DND-41 (cell line): ENCODE measurements at regions not wholly inside any gene's neighbourhood (a gene's known extent, or its start where the extent isn't known, plus 50 kb on each side); places are given as distances from the start of the nearest gene placed in this dataset.
"Not testable (repeated sequence)": the region's sequence is repeated elsewhere in the genome, so short reads cannot be mapped to it uniquely, and the experiment has no call there.

Experiments used
- ATAC-seq: fragments of 200-7000 bp; cut with Tn5 transposase; 3 replicates; pipeline ENCODE4 v1.9.1; 2021; ENCODE audit warnings: low read depth; ENCODE audit not compliant: insufficient read depth
- DNase-seq: peaks from one replicate; pipeline ENCODE4 v3.0.0-alpha.2; 2020
- H2AFZ ChIP-seq: 2 replicates; pipeline ENCODE4 v1.6.0; 2012; ENCODE audit warnings: low read depth, low read length
- H3K27ac ChIP-seq: 2 replicates; pipeline ENCODE4 v1.5.1; 2012; ENCODE audit warnings: low read length, inconsistent platforms
- H3K27me3 ChIP-seq: fragments of 200-600 bp; sonication (generic); 2 replicates; pipeline ENCODE4 v1.6.0; 2012; ENCODE audit warnings: low read length, mild to moderate bottlenecking, inconsistent platforms; ENCODE audit not compliant: insufficient read depth, poor library complexity
- H3K36me3 ChIP-seq: 2 replicates; pipeline ENCODE4 v1.5.1; 2012; ENCODE audit warnings: low read length, inconsistent platforms; ENCODE audit not compliant: insufficient read depth
- H3K4me1 ChIP-seq: 2 replicates; pipeline ENCODE4 v1.5.1; 2012; ENCODE audit warnings: mild to moderate bottlenecking, low read length; ENCODE audit not compliant: insufficient read depth
- H3K4me2 ChIP-seq: 2 replicates; pipeline ENCODE4 v1.6.0; 2012; ENCODE audit warnings: mild to moderate bottlenecking, moderate library complexity, low read length, inconsistent platforms; ENCODE audit not compliant: insufficient read depth
- H3K4me3 ChIP-seq, 2 experiments: fragments of 200-600 bp in 1 of 2; shearing (Covaris generic) in 1 of 2; 2 replicates each; pipeline ENCODE4 v1.5.1; 2012 to 2016; ENCODE audit warnings: inconsistent platforms in 2 of 2, low read length in 2 of 2, mild to moderate bottlenecking in 2 of 2, low read depth in 1 of 2, moderate library complexity in 1 of 2
- H3K79me2 ChIP-seq: 2 replicates; pipeline ENCODE4 v1.6.0; 2012; ENCODE audit warnings: low read length, inconsistent platforms; ENCODE audit not compliant: insufficient read depth
- H3K9ac ChIP-seq: 2 replicates; pipeline ENCODE4 v1.6.0; 2012; ENCODE audit warnings: low read depth, mild to moderate bottlenecking, inconsistent platforms, low read length, moderate library complexity
- H3K9me3 ChIP-seq: 2 replicates; pipeline ENCODE4 v1.5.1; 2012; ENCODE audit warnings: low read length, moderate library complexity, mild to moderate bottlenecking, inconsistent platforms; ENCODE audit not compliant: insufficient read depth, severe bottlenecking
- H4K20me1 ChIP-seq: 2 replicates; pipeline ENCODE4 v1.6.0; 2012; ENCODE audit warnings: low read length; ENCODE audit not compliant: insufficient read depth
- CTCF ChIP-seq: IDR thresholded peaks from 2 replicates; pipeline ENCODE4 v1.5.1; 2012; ENCODE audit warnings: borderline replicate concordance, low read length, moderate library complexity, mild to moderate bottlenecking; ENCODE audit not compliant: poor library complexity, severe bottlenecking; ENCODE audit errors: extremely low read depth
- EZH2 ChIP-seq: IDR thresholded peaks from 3 replicates; pipeline ENCODE4 v1.6.1; 2012; ENCODE audit warnings: borderline replicate concordance, low read depth, mild to moderate bottlenecking, moderate library complexity, low read length, inconsistent platforms; ENCODE audit not compliant: severe bottlenecking

GRCh38 chr2:142290931-142291330 is 160.1 kb upstream of the LRP1B start:
- no peaks in the 10 kb centered on the region for H3K4me1 ChIP-seq
- no peak overlapping the region for H2AFZ ChIP-seq
- H3K9ac ChIP-seq = no peak overlapping the region
- no peak overlapping the region for H3K27ac ChIP-seq
- no peaks in the 10 kb centered on the region for H3K36me3 ChIP-seq
- TF ChIP-seq EZH2 (no peak), CTCF (no peak)
- H3K79me2 ChIP-seq = no peaks in the 10 kb centered on the region
- no peak overlapping the region for H3K4me2 ChIP-seq
- no peaks in the 10 kb centered on the region for H3K27me3 ChIP-seq
- H3K9me3 ChIP-seq = no peaks in the 10 kb centered on the region
- DNase-seq (no peak), ATAC-seq (no peak)
- no peak overlapping the region for H3K4me3 ChIP-seq
- no peaks in the 10 kb centered on the region for H4K20me1 ChIP-seq

GRCh38 chr2:142286618-142287017 is 155.8 kb upstream of the LRP1B start:
- Histone ChIP-seq H3K4me2 (no peak overlapping the region), H3K27ac (no peak overlapping the region), H3K9ac (no peak overlapping the region), H4K20me1 (no peaks in the 10 kb centered on the region), H3K27me3 (no peaks in the 10 kb centered on the region), H3K4me3 (no peak overlapping the region), H3K36me3 (no peaks in the 10 kb centered on the region), H3K9me3 (no peaks in the 10 kb centered on the region), H3K79me2 (no peaks in the 10 kb centered on the region), H3K4me1 (no peaks in the 10 kb centered on the region), H2AFZ (no peak overlapping the region)
- TF ChIP-seq EZH2 (no peak), CTCF (peak; percentile 50)
- DNase-seq = peak; percentile 7
- ATAC-seq = peak; percentile 67; the same call in 2 of the 3 replicates

GRCh38 chr2:142285480-142285879 is 154.7 kb upstream of the LRP1B start:
- Histone ChIP-seq H3K36me3 (no peaks in the 10 kb centered on the region), H3K27ac (no peak overlapping the region), H3K9ac (no peak overlapping the region), H3K4me2 (no peak overlapping the region), H4K20me1 (no peaks in the 10 kb centered on the region), H3K4me1 (no peaks in the 10 kb centered on the region), H2AFZ (no peak overlapping the region), H3K4me3 (no peak overlapping the region), H3K9me3 (no peaks in the 10 kb centered on the region), H3K79me2 (no peaks in the 10 kb centered on the region), H3K27me3 (no peaks in the 10 kb centered on the region)
- TF ChIP-seq EZH2 (no peak), CTCF (no peak)
- ATAC-seq = no peak
- DNase-seq = no peak

- not testable (repeated sequence) for H2AFZ ChIP-seq, ATAC-seq, DNase-seq
These were observed 153.5 kb upstream of the LRP1B start for GRCh38 chr2:142284336-142284735.

More at GRCh38 chr2:142284336-142284735, 153.5 kb upstream of the LRP1B start:
- H3K27me3 ChIP-seq, H3K4me2 ChIP-seq, H3K27ac ChIP-seq, H3K9me3 ChIP-seq, H3K79me2 ChIP-seq, H3K9ac ChIP-seq, H3K36me3 ChIP-seq, H4K20me1 ChIP-seq, H3K4me3 ChIP-seq, H3K4me1 ChIP-seq: not testable (repeated sequence)
